ENCODE measurements at regions not wholly inside any gene's neighbourhood (a gene's known extent, or its start where the extent isn't known, plus 50 kb on each side); places are given as distances from the start of the nearest gene placed in this dataset.
A peak's percentile ranks its signal among the peaks of the same experiment; 100 is the strongest.

GRCh38 chr4:138957302-138957701 is 58.3 kb upstream of the NOCT start:
- WGBS, 2 experiments (ENCODE audit: extremely low coverage in 2 of 2, insufficient read length in 1 of 2): no CpG with 5 or more reads among the region's 7 CpGs
- H2BK120ac ChIP-seq (ENCODE audit: low read depth, low read length): no peak overlapping the region
- in situ Hi-C loops (cut with MboI; ENCODE audit: low sequenced_read_pairs) (no loop called here), intact Hi-C loops (cut with micrococcal nuclease) (no loop called here), dilution Hi-C loops (cut with HindIII; ENCODE audit: low sequenced_read_pairs, unreplicated experiment) (no loop called here)
- H3K27me3 ChIP-seq (ENCODE audit: control insufficient read depth, insufficient read depth, low read length): no peaks in the 10 kb centered on the region; the same call in 1 of the 2 replicates
- H2AK5ac ChIP-seq (ENCODE audit: low read depth, low read length): no peak overlapping the region
- no peak overlapping the region for H3K23ac ChIP-seq (ENCODE audit: low read depth, low read length)
- H2AK9ac ChIP-seq (replicated peaks; ENCODE audit: low read depth, low read length, poor library complexity): no peak overlapping the region
- H3K4me1 ChIP-seq (ENCODE audit: control insufficient read depth, insufficient read depth, low read length): peaks cover 4% of the 10 kb centered on the region; the same call in 1 of the 2 replicates
- ChIA-PET POLR2A (ENCODE audit: unreplicated experiment) (no interaction called here), CTCF (interaction anchor here (1.5 kb wide), 1 partner anchor 19 kb away, joined by 4 read pairs; no protein-coding TSS in a partner anchor)
- no peaks in the 10 kb centered on the region for H3K9me3 ChIP-seq (ENCODE audit: control insufficient read depth, insufficient read depth, low read length)
- TF ChIP-seq RCOR1 (IDR thresholded peaks at IDR 0.05; ENCODE audit: insufficient replicate concordance, low read length) (no peak), MAFK (IDR thresholded peaks at IDR 0.05; ENCODE audit: low read depth, low read length) (peak; percentile 48)
- no peaks in the 10 kb centered on the region for H3K79me1 ChIP-seq (ENCODE audit: low read depth in 1 of 2, low read length in 2 of 2)
- H3K4me3 ChIP-seq (ENCODE audit: insufficient read depth, low read depth, low read length): no peak overlapping the region
- ATAC-seq (ENCODE audit: low read depth) (no peak), DNase-seq (no peak)
- H2BK20ac ChIP-seq (ENCODE audit: low read depth, low read length): no peak overlapping the region
- no peak overlapping the region for H4K5ac ChIP-seq (ENCODE audit: low read depth, low read length)
- H3K4me2 ChIP-seq (ENCODE audit: low read depth, low read length): no peak overlapping the region
- no peak overlapping the region for H2BK5ac ChIP-seq (ENCODE audit: low read depth, low read length, poor library complexity, severe bottlenecking)
- 0 out of 2 replicates have a peak, but pooled peaks cover 2% of the 10 kb centered on the region for H3K9me1 ChIP-seq (ENCODE audit: insufficient read depth, low read length)
- H4K8ac ChIP-seq (ENCODE audit: low read depth in 2 of 2, low read length in 2 of 2): no peak overlapping the region
- H2BK15ac ChIP-seq (ENCODE audit: low read depth, low read length): no peak overlapping the region
- H4K91ac ChIP-seq (ENCODE audit: insufficient read depth, low read depth, low read length): no peak overlapping the region
- no peak overlapping the region for H3K27ac ChIP-seq (ENCODE audit: insufficient read depth, low read length)
- no TSS peak for BruUV-seq (replicated peaks)
- no peak overlapping the region for H3K4ac ChIP-seq (ENCODE audit: low read depth, low read length)
- no peak overlapping the region for H3K9ac ChIP-seq (ENCODE audit: low read depth, low read length)
- no peaks in the 10 kb centered on the region for H4K20me1 ChIP-seq (ENCODE audit: insufficient read depth, low read length)
- no peak overlapping the region for H3K14ac ChIP-seq (replicated peaks; ENCODE audit: low read depth, low read length)
- H3K18ac ChIP-seq (ENCODE audit: low read depth, low read length): no peak overlapping the region
- no peaks in the 10 kb centered on the region for H3K36me3 ChIP-seq (ENCODE audit: control insufficient read depth, insufficient read depth, low read length)
- no peak overlapping the region for H3K56ac ChIP-seq (ENCODE audit: extremely low read depth, insufficient read depth, low read length)
- H2AFZ ChIP-seq (replicated peaks; ENCODE audit: low read length, poor library complexity): no peak overlapping the region
